Activated CD4-positive, alpha-beta T cell treated with anti-CD3 and anti-CD28 coated beads, Interleukin-2, amount 10 ng/mL, durations not matched to agents 7 days and 5 days (primary cell): ENCODE measurements at regions not wholly inside any gene's neighbourhood (a gene's known extent, or its start where the extent isn't known, plus 50 kb on each side); places are given as distances from the start of the nearest gene placed in this dataset.

ENCODE experiments used
- CTCF ChIA-PET: fragments of 350-600 bp; sonication (Branson Sonifier 250); formaldehyde crosslinking; loops from one replicate; lab custom pipeline; 2021; ENCODE audit warnings: antibody characterized with exemption; lab: Charles Lee
- POLR2A ChIA-PET: fragments of 350-600 bp; sonication (Branson Sonifier 250); formaldehyde crosslinking; loops from one replicate; lab custom pipeline; 2021; ENCODE audit warnings: antibody characterized with exemption; lab: Charles Lee
- DNase-seq: peaks from one replicate; pipeline ENCODE4 v3.0.0-alpha.2; 2020
- H3K27ac Mint-ChIP-seq: one replicate; pipeline ENCODE4 v1.8.0; 2021; ENCODE audit warnings: mild to moderate bottlenecking, moderate library complexity, mixed read lengths
- H3K27me3 Mint-ChIP-seq: one replicate; pipeline ENCODE4 v1.8.0; 2021; ENCODE audit warnings: mixed read lengths
- H3K36me3 Mint-ChIP-seq: one replicate; pipeline ENCODE4 v1.8.0; 2021; ENCODE audit warnings: low read depth, mixed read lengths
- H3K4me1 Mint-ChIP-seq: one replicate; pipeline ENCODE4 v1.8.0; 2021; ENCODE audit warnings: mixed read lengths
- H3K4me3 Mint-ChIP-seq: one replicate; pipeline ENCODE4 v1.8.0; 2021; ENCODE audit warnings: mild to moderate bottlenecking, moderate library complexity, mixed read lengths
- H3K9me3 Mint-ChIP-seq: one replicate; pipeline ENCODE4 v1.8.0; 2021; ENCODE audit warnings: mixed read lengths

- Mint-ChIP-seq H3K9me3 (no peaks in the 10 kb centered on the region), H3K27me3 (no peaks in the 10 kb centered on the region), H3K4me3 (no peak overlapping the region), H3K4me1 (no peaks in the 10 kb centered on the region), H3K27ac (no peak overlapping the region), H3K36me3 (no peaks in the 10 kb centered on the region)
- ChIA-PET CTCF (no interaction called here), POLR2A (no interaction called here)
- DNase-seq, result no peak
These were observed 917.8 kb upstream of the SLC39A10 start for GRCh38 chr2:194739217-194739616.

GRCh38 chr2:194735837-194736542 is 921.0 kb upstream of the SLC39A10 start:
- POLR2A ChIA-PET, result no interaction called here
- Mint-ChIP-seq H3K27me3 (no peaks in the 10 kb centered on the region), H3K4me1 (no peaks in the 10 kb centered on the region), H3K36me3 (no peaks in the 10 kb centered on the region), H3K9me3 (no peaks in the 10 kb centered on the region), H3K27ac (no peak overlapping the region), H3K4me3 (no peak overlapping the region)
- no peak for DNase-seq
- CTCF ChIA-PET, result no interaction called here

GRCh38 chr2:194730266-194730665 is 926.8 kb upstream of the SLC39A10 start:
- CTCF ChIA-PET, result no interaction called here
- no peak overlapping the region for H3K4me3 Mint-ChIP-seq

GRCh38 chr2:194725169-194725568 is 931.9 kb upstream of the SLC39A10 start:
- Mint-ChIP-seq H3K4me3 (no peak overlapping the region), H3K9me3 (no peaks in the 10 kb centered on the region), H3K4me1 (no peaks in the 10 kb centered on the region), H3K27ac (no peak overlapping the region), H3K36me3 (no peaks in the 10 kb centered on the region), H3K27me3 (no peaks in the 10 kb centered on the region)
- ChIA-PET POLR2A (no interaction called here), CTCF (no interaction called here)
- DNase-seq, result no peak

More at GRCh38 chr2:194730266-194730665, 926.8 kb upstream of the SLC39A10 start:
- Mint-ChIP-seq H3K9me3 (no peaks in the 10 kb centered on the region), H3K27ac (no peak overlapping the region), H3K36me3 (no peaks in the 10 kb centered on the region), H3K4me1 (no peaks in the 10 kb centered on the region), H3K27me3 (no peaks in the 10 kb centered on the region)
- DNase-seq, result no peak
- POLR2A ChIA-PET, result no interaction called here

GRCh38 chr2:194723446-194723845 is 933.6 kb upstream of the SLC39A10 start:
- Mint-ChIP-seq H3K4me1 (no peaks in the 10 kb centered on the region), H3K27ac (no peak overlapping the region), H3K4me3 (no peak overlapping the region), H3K36me3 (no peaks in the 10 kb centered on the region), H3K9me3 (no peaks in the 10 kb centered on the region), H3K27me3 (no peaks in the 10 kb centered on the region)
- ChIA-PET POLR2A (no interaction called here), CTCF (no interaction called here)
- no peak for DNase-seq

GRCh38 chr2:194721227-194721626 is 935.8 kb upstream of the SLC39A10 start:
- Mint-ChIP-seq H3K4me3 (no peak overlapping the region), H3K9me3 (no peaks in the 10 kb centered on the region), H3K27ac (no peak overlapping the region), H3K27me3 (no peaks in the 10 kb centered on the region), H3K4me1 (no peaks in the 10 kb centered on the region), H3K36me3 (no peaks in the 10 kb centered on the region)
- CTCF ChIA-PET, result no interaction called here
- POLR2A ChIA-PET, result no interaction called here
- DNase-seq, result no peak

GRCh38 chr2:194720462-194720861 is 936.6 kb upstream of the SLC39A10 start:
- no peak for DNase-seq
- Mint-ChIP-seq H3K4me1 (no peaks in the 10 kb centered on the region), H3K36me3 (no peaks in the 10 kb centered on the region), H3K27me3 (no peaks in the 10 kb centered on the region), H3K4me3 (no peak overlapping the region), H3K27ac (no peak overlapping the region), H3K9me3 (no peaks in the 10 kb centered on the region)
- ChIA-PET POLR2A (no interaction called here), CTCF (no interaction called here)

GRCh38 chr2:194718881-194719280 is 938.1 kb upstream of the SLC39A10 start:
- H3K36me3 Mint-ChIP-seq, result no peaks in the 10 kb centered on the region

GRCh38 chr2:194714541-194714940 is 942.5 kb upstream of the SLC39A10 start:
- Mint-ChIP-seq H3K27me3 (no peaks in the 10 kb centered on the region), H3K4me3 (no peak overlapping the region), H3K27ac (no peak overlapping the region), H3K9me3 (no peaks in the 10 kb centered on the region), H3K36me3 (no peaks in the 10 kb centered on the region), H3K4me1 (no peaks in the 10 kb centered on the region)
- no peak for DNase-seq
- CTCF ChIA-PET, result no interaction called here
- POLR2A ChIA-PET, result no interaction called here

More at GRCh38 chr2:194718881-194719280, 938.1 kb upstream of the SLC39A10 start:
- no peaks in the 10 kb centered on the region for H3K4me1 Mint-ChIP-seq
- DNase-seq, result no peak
- POLR2A ChIA-PET, result no interaction called here
- H3K9me3 Mint-ChIP-seq, result no peaks in the 10 kb centered on the region
- CTCF ChIA-PET, result no interaction called here
- no peaks in the 10 kb centered on the region for H3K27me3 Mint-ChIP-seq
- H3K27ac Mint-ChIP-seq, result no peak overlapping the region
- no peak overlapping the region for H3K4me3 Mint-ChIP-seq

GRCh38 chr2:194709840-194710239 is 947.2 kb upstream of the SLC39A10 start:
- POLR2A ChIA-PET, result no interaction called here
- H3K27me3 Mint-ChIP-seq, result no peaks in the 10 kb centered on the region
- CTCF ChIA-PET, result no interaction called here
- H3K4me3 Mint-ChIP-seq, result no peak overlapping the region
- no peaks in the 10 kb centered on the region for H3K4me1 Mint-ChIP-seq
- H3K27ac Mint-ChIP-seq, result no peak overlapping the region
- no peaks in the 10 kb centered on the region for H3K9me3 Mint-ChIP-seq
- DNase-seq, result no peak
- H3K36me3 Mint-ChIP-seq, result no peaks in the 10 kb centered on the region

GRCh38 chr2:194706179-194706578 is 950.8 kb upstream of the SLC39A10 start:
- ChIA-PET CTCF (no interaction called here), POLR2A (no interaction called here)
- no peak overlapping the region for H3K4me3 Mint-ChIP-seq
- H3K9me3 Mint-ChIP-seq, result no peaks in the 10 kb centered on the region
- H3K27ac Mint-ChIP-seq, result no peak overlapping the region
- DNase-seq, result no peak
- H3K36me3 Mint-ChIP-seq, result no peaks in the 10 kb centered on the region
- H3K27me3 Mint-ChIP-seq, result no peaks in the 10 kb centered on the region
- H3K4me1 Mint-ChIP-seq, result no peaks in the 10 kb centered on the region

- Mint-ChIP-seq H3K9me3 (no peaks in the 10 kb centered on the region), H3K36me3 (no peaks in the 10 kb centered on the region), H3K4me3 (no peak overlapping the region), H3K4me1 (no peaks in the 10 kb centered on the region), H3K27me3 (no peaks in the 10 kb centered on the region), H3K27ac (no peak overlapping the region)
- ChIA-PET CTCF (no interaction called here), POLR2A (no interaction called here)
- DNase-seq, result no peak
These were observed 951.6 kb upstream of the SLC39A10 start for GRCh38 chr2:194705398-194705797.

GRCh38 chr2:194700726-194701125 is 956.3 kb upstream of the SLC39A10 start:
- no peak for DNase-seq
- Mint-ChIP-seq H3K4me1 (no peaks in the 10 kb centered on the region), H3K36me3 (no peaks in the 10 kb centered on the region), H3K27ac (no peak overlapping the region), H3K4me3 (no peak overlapping the region), H3K9me3 (no peaks in the 10 kb centered on the region), H3K27me3 (no peaks in the 10 kb centered on the region)
- POLR2A ChIA-PET, result no interaction called here
- CTCF ChIA-PET, result no interaction called here

- no peaks in the 10 kb centered on the region for H3K4me1 Mint-ChIP-seq
- H3K27ac Mint-ChIP-seq, result no peak overlapping the region
- DNase-seq, result no peak
- POLR2A ChIA-PET, result no interaction called here
- no peaks in the 10 kb centered on the region for H3K36me3 Mint-ChIP-seq
- H3K4me3 Mint-ChIP-seq, result no peak overlapping the region
- no peaks in the 10 kb centered on the region for H3K27me3 Mint-ChIP-seq
- CTCF ChIA-PET, result no interaction called here
- no peaks in the 10 kb centered on the region for H3K9me3 Mint-ChIP-seq
These were observed 956.9 kb upstream of the SLC39A10 start for GRCh38 chr2:194700116-194700515.
